Uterus (tissue), 3 donors: ENCODE measurements at regions not wholly inside any gene's neighbourhood (a gene's known extent, or its start where the extent isn't known, plus 50 kb on each side); places are given as distances from the start of the nearest gene placed in this dataset.

Experiments used
- DNase-seq, 2 donors: peaks; one replicate each; pipeline ENCODE4 v3.0.0-alpha.2; 2019 to 2020
- H3K27ac ChIP-seq, 2 donors: fragments of 200-600 bp; sonication (generic); 1 replicate in 1 of 2; 2 replicates in 1 of 2; pipeline ENCODE4 v1.5.1; 2016 to 2018
- H3K27me3 ChIP-seq, 2 donors: fragments of 200-600 bp; sonication (generic); one replicate each; pipeline ENCODE4 v1.5.1; 2018 to 2019; ENCODE audit warnings: control low read depth in 1 of 2
- H3K36me3 ChIP-seq, 2 donors: fragments of 200-600 bp; sonication (generic); one replicate each; pipeline ENCODE4 v1.5.1; 2019; ENCODE audit warnings: control low read depth in 1 of 2
- H3K4me1 ChIP-seq, 2 donors: fragments of 200-600 bp; sonication (generic); one replicate each; pipeline ENCODE4 v1.5.1; 2018 to 2019; ENCODE audit warnings: control low read depth in 1 of 2
- H3K4me3 ChIP-seq, 2 donors: fragments of 200-600 bp; sonication (generic); 1 replicate in 1 of 2; 2 replicates in 1 of 2; pipeline ENCODE4 v1.5.1; 2018 to 2019; ENCODE audit warnings: mild to moderate bottlenecking in 1 of 2
- H3K9me3 ChIP-seq, 2 donors: fragments of 200-600 bp; sonication (generic); one replicate each; pipeline ENCODE4 v1.5.1; 2019; ENCODE audit warnings: control low read depth in 1 of 2
- CTCF ChIP-seq, 4 experiments: fragments of 200-600 bp in 2 of 4; fragments of 450-650 bp in 2 of 4; sonication (generic) in 2 of 4; IDR thresholded peaks; one replicate each; pipeline ENCODE4 v1.5.1; 2016 to 2019; ENCODE audit warnings: antibody characterized with exemption in 4 of 4, mild to moderate bottlenecking in 2 of 4, moderate library complexity in 1 of 4
- POLR2A ChIP-seq, 2 donors: fragments of 450-650 bp; IDR thresholded peaks; one replicate each; pipeline ENCODE4 v1.6.1; 2016; ENCODE audit warnings: antibody characterized with exemption in 2 of 2, mild to moderate bottlenecking in 1 of 2, moderate library complexity in 1 of 2
- intact Hi-C: fragments of 100-400 bp; cut with DNase I; formaldehyde crosslinking; loops from one replicate; pipeline ENCODE4 v1.15.1; 2023; ENCODE audit warnings: low total_unique reads
- donor health status: DM: yes; HTN: yes; CAD: no.

DNA sequence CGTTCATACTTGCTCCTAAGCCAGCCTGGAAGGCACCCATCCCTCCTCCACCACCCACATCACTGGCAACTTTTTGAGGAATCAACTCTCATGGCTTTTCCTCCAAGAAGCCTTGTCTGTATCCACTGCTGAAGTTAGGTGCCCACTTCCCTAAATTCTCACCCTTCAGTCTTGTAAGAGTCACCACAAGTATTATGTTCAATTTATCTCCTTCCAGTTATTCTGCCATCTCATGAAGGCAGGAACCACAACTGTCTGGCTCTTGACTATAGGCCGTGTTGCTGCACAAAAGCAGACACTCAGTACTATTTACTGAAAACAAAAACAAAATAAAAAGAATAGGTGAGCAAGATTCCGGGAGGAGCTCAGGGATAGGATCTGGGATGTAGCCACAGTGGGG is 234.8 kb downstream of the CYRIA start:
- Histone ChIP-seq H3K4me3 (no peak overlapping the region), H3K27me3 (no peaks in the 10 kb centered on the region), H3K27ac (no peak overlapping the region), H3K9me3 (no peaks in the 10 kb centered on the region), H3K36me3 (no peaks in the 10 kb centered on the region), H3K4me1 (no peaks in the 10 kb centered on the region)
- no peak for TF ChIP-seq CTCF (IDR thresholded peaks at IDR 0.05)
- TF ChIP-seq POLR2A (IDR thresholded peaks at IDR 0.05): no peak
- intact Hi-C loops: no loop called here
- DNase-seq: no peak

DNA sequence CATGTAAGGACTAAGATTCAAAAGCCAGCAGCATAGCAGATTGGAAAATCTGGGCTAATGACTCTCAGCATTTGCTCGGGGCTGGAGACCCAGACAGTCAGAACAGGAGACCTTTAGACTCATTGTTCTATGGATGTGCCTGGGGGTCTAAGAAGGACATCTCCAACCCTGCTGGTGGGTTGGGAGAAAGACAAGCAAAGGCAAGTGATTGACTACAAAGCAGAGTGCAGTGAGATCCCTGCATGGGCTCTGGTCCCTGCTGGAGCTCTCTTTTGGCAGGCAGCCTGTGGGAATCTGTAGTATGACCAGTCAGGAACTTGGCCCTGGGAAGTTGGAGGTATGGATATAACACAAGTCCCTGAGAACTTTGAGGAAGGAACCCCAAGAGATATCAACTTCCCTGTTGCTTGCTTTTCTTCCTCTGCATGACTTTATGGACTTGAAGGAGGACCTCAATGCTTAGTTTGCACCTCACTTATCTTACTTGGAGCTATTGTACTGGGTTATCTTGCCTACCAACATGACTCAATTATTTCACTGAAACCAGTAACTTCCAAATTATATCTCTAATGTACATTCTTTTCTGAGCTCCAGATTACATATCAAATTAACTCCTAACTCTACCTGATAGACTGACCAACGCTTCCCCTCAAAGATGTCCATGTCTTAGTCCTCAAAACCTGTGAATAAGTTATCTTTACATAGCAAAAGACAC is 236.0 kb downstream of the CYRIA start:
- no peaks in the 10 kb centered on the region for H3K27me3 ChIP-seq
- no peak for DNase-seq
- no peak overlapping the region for H3K4me3 ChIP-seq
- H3K9me3 ChIP-seq: no peaks in the 10 kb centered on the region
- TF ChIP-seq POLR2A (IDR thresholded peaks at IDR 0.05): no peak
- TF ChIP-seq CTCF (IDR thresholded peaks at IDR 0.05): no peak
- no peak overlapping the region for H3K27ac ChIP-seq
- no peaks in the 10 kb centered on the region for H3K36me3 ChIP-seq
- intact Hi-C loops: no loop called here
- no peaks in the 10 kb centered on the region for H3K4me1 ChIP-seq

- Histone ChIP-seq H3K9me3 (no peaks in the 10 kb centered on the region), H3K4me3 (no peak overlapping the region), H3K4me1 (no peaks in the 10 kb centered on the region), H3K36me3 (no peaks in the 10 kb centered on the region), H3K27me3 (no peaks in the 10 kb centered on the region), H3K27ac (no peak overlapping the region)
- intact Hi-C loops: no loop called here
- no peak for DNase-seq
- no peak for TF ChIP-seq CTCF (IDR thresholded peaks at IDR 0.05)
- TF ChIP-seq POLR2A (IDR thresholded peaks at IDR 0.05): no peak
Observed at GRCh38 chr2:16429002-16429401, 236.6 kb downstream of the CYRIA start.

GRCh38 chr2:16425462-16426336 is 239.9 kb downstream of the CYRIA start:
- Histone ChIP-seq H3K27me3 (no peaks in the 10 kb centered on the region), H3K4me1 (no peaks in the 10 kb centered on the region)

More at GRCh38 chr2:16425462-16426336, 239.9 kb downstream of the CYRIA start:
- no peak for TF ChIP-seq CTCF (IDR thresholded peaks at IDR 0.05)
- no peak for TF ChIP-seq POLR2A (IDR thresholded peaks at IDR 0.05)
- Histone ChIP-seq H3K27ac (no peak overlapping the region), H3K4me3 (no peak overlapping the region), H3K9me3 (no peaks in the 10 kb centered on the region), H3K36me3 (no peaks in the 10 kb centered on the region)
- no peak for DNase-seq
- intact Hi-C loops: no loop called here
